K562 (cell line): ENCODE measurements at regions not wholly inside any gene's neighbourhood (a gene's known extent, or its start where the extent isn't known, plus 50 kb on each side); places are given as distances from the start of the nearest gene placed in this dataset.

Source experiments
- ATAC-seq: fragments of 200-7000 bp; cut with Tn5 transposase; 3 replicates; pipeline ENCODE4 v1.9.1; 2020; ENCODE audit warnings: moderate library complexity
- BruUV-seq: library from RNA; stranded (reverse); fragments of 400-500 nt; replicated peaks from 2 replicates; lab custom pipeline; 2021; lab: Mats Ljungman, UMichigan
- CTCF ChIA-PET: fragments of 300-600 bp; formaldehyde crosslinking; extraction: SDS; loops from one replicate; lab custom pipeline; 2021; ENCODE audit warnings: low intra/inter-chr PET ratio; lab: Yijun Ruan, JAX
- POLR2A ChIA-PET: fragments of 300-600, 350-650 bp; sonication (Branson Sonifier 250); formaldehyde crosslinking; extraction: SDS; loops from one replicate; lab custom pipeline; 2021; ENCODE audit warnings: antibody characterized with exemption, inconsistent platforms; lab: Yijun Ruan, JAX
- DNase-seq, 4 experiments: peaks; one replicate each; pipeline versions ENCODE4 v3.0.0 to v3.0.0-alpha.2; 2011 to 2018; ENCODE audit warnings: low spot score in 3 of 4, mixed read lengths in 3 of 4; ENCODE audit errors: extremely low read depth in 1 of 4
- FAIRE-seq: peaks from 2 replicates; lab custom pipeline; 2011; peaks lifted over from hg19 to GRCh38; lab: Jason Lieb, UNC
- H2AFZ ChIP-seq: 2 replicates; pipeline ENCODE4 v1.6.0; 2011; ENCODE audit warnings: low read depth, low read length, control low read depth, inconsistent platforms
- H3K27ac ChIP-seq: fragments of 200-600 bp; 3 replicates; pipeline ENCODE4 v1.8.0; 2011; ENCODE audit warnings: low read depth, mild to moderate bottlenecking, control low read depth, inconsistent platforms, low read length, moderate library complexity, mixed read lengths; ENCODE audit errors: extremely low read depth
- H3K27me3 ChIP-seq, 2 experiments: fragments of 300-600 bp in 1 of 2; 2 replicates in 1 of 2; 3 replicates in 1 of 2; pipeline versions ENCODE4 v1.6.0 to v1.8.0; 2011; ENCODE audit warnings: inconsistent platforms in 2 of 2, low read length in 2 of 2, mild to moderate bottlenecking in 1 of 2, mixed read lengths in 1 of 2, moderate library complexity in 1 of 2; ENCODE audit not compliant: control insufficient read depth in 2 of 2, insufficient read depth in 2 of 2
- H3K36me3 ChIP-seq: fragments of 300-600 bp; 3 replicates; pipeline ENCODE4 v1.8.0; 2011; ENCODE audit warnings: mild to moderate bottlenecking, low read length, inconsistent platforms; ENCODE audit not compliant: control insufficient read depth, insufficient read depth
- H3K4me1 ChIP-seq, 2 experiments: fragments of 200-600 bp in 1 of 2; replicated peaks in 1 of 2; 2 replicates in 1 of 2; 3 replicates in 1 of 2; pipeline versions ENCODE4 v1.5.1 to v1.8.0; 2011; ENCODE audit warnings: inconsistent platforms in 2 of 2, low read length in 2 of 2, mild to moderate bottlenecking in 1 of 2, mixed read lengths in 1 of 2, moderate library complexity in 1 of 2; ENCODE audit not compliant: control insufficient read depth in 2 of 2, insufficient read depth in 2 of 2
- H3K4me2 ChIP-seq: 2 replicates; pipeline ENCODE4 v1.6.1; 2011; ENCODE audit warnings: low read length, control low read depth, inconsistent platforms, mixed read lengths; ENCODE audit not compliant: insufficient read depth
- H3K4me3 ChIP-seq: fragments of 200-600 bp; sonication (generic), shearing (Covaris generic); 2 replicates; pipeline ENCODE4 v1.5.1; 2016; ENCODE audit warnings: control low read depth, inconsistent platforms
- H3K79me2 ChIP-seq: fragments of 200-600 bp; 3 replicates; pipeline ENCODE4 v1.8.0; 2011; ENCODE audit warnings: low read length, inconsistent platforms; ENCODE audit not compliant: control insufficient read depth, insufficient read depth
- H3K9ac ChIP-seq, 2 experiments: 2 replicates each; pipeline versions ENCODE4 v1.6.0 to v1.6.1; 2011; ENCODE audit warnings: low read depth in 2 of 2, low read length in 2 of 2, control low read depth in 1 of 2, inconsistent platforms in 1 of 2, mild to moderate bottlenecking in 1 of 2, mixed read lengths in 1 of 2; ENCODE audit not compliant: insufficient read depth in 1 of 2
- H3K9me1 ChIP-seq: one replicate; pipeline ENCODE4 v1.6.0; 2011; ENCODE audit warnings: inconsistent platforms, mild to moderate bottlenecking, low read length, moderate library complexity; ENCODE audit not compliant: control insufficient read depth, insufficient read depth
- H3K9me3 ChIP-seq: replicated peaks from 2 replicates; pipeline ENCODE4 v1.5.1; 2011; ENCODE audit warnings: low read depth, low read length, inconsistent platforms; ENCODE audit not compliant: control insufficient read depth, insufficient read depth
- H4K20me1 ChIP-seq: replicated peaks from 2 replicates; pipeline ENCODE4 v1.6.1; 2011; ENCODE audit warnings: low read length, inconsistent platforms, mixed read lengths; ENCODE audit not compliant: control insufficient read depth, insufficient read depth
- ARID1B ChIP-seq: fragments of 450-650 bp; IDR thresholded peaks from 2 replicates; pipeline ENCODE4 v1.6.1; 2016; ENCODE audit warnings: antibody characterized with exemption, mild to moderate bottlenecking, inconsistent platforms
- ATF1 ChIP-seq, 2 experiments: fragments of 450-650 bp in 1 of 2; IDR thresholded peaks; 2 replicates each; pipeline ENCODE4 v1.6.1; 2016; ENCODE audit warnings: missing compliant biosample characterization in 1 of 2, missing genetic modification characterization in 1 of 2
- BRCA1 ChIP-seq, 2 experiments: fragments of 450-650 bp in 1 of 2; sonication (generic) in 1 of 2; formaldehyde crosslinking in 1 of 2; IDR thresholded peaks; 2 replicates each; pipeline versions ENCODE4 v1.5.0 to v1.6.1; 2017 to 2020; ENCODE audit warnings: mild to moderate bottlenecking in 1 of 2, missing genetic modification reagents in 1 of 2
- DMBX1 ChIP-seq: fragments of 250-450 bp; sonication (Bioruptor Pico); IDR thresholded peaks from 2 replicates; pipeline ENCODE4 v1.8.0; 2022; ENCODE audit warnings: inconsistent platforms, mild to moderate bottlenecking, moderate library complexity, borderline replicate concordance
- FOS ChIP-seq: IDR thresholded peaks from 3 replicates; pipeline ENCODE4 v1.6.1; 2011; ENCODE audit not compliant: insufficient read length; ENCODE audit errors: extremely low read depth
- HINFP ChIP-seq: fragments of 450-650 bp; conservative IDR thresholded peaks from 2 replicates; pipeline ENCODE4 v1.6.1; 2016; ENCODE audit warnings: missing genetic modification characterization, low read depth, mild to moderate bottlenecking, control low read depth, missing compliant biosample characterization
- HMBOX1 ChIP-seq: sonication (generic); IDR thresholded peaks from 2 replicates; pipeline ENCODE4 v1.6.1; 2016
- HNRNPL ChIP-seq: fragments of 200-400 bp; formaldehyde crosslinking; IDR thresholded peaks from 2 replicates; pipeline ENCODE4 v1.6.1; 2017; ENCODE audit warnings: low read depth, mild to moderate bottlenecking, low read length
- MECOM ChIP-seq: fragments of 250-450 bp; sonication (Bioruptor Pico); IDR thresholded peaks from 2 replicates; pipeline ENCODE4 v1.8.0; 2022; ENCODE audit warnings: inconsistent platforms
- MEIS2 ChIP-seq: fragments of 450-650 bp; IDR thresholded peaks from 2 replicates; pipeline ENCODE4 v1.6.1; 2014; ENCODE audit warnings: mild to moderate bottlenecking; ENCODE audit not compliant: partially characterized antibody
- NCOR1 ChIP-seq: fragments of 450-650 bp; IDR thresholded peaks from 2 replicates; pipeline ENCODE4 v1.6.1; 2016; ENCODE audit warnings: mild to moderate bottlenecking, moderate library complexity
- PURB ChIP-seq: sonication (generic); formaldehyde crosslinking; IDR thresholded peaks from 2 replicates; pipeline ENCODE4 v1.9.0; 2021; ENCODE audit warnings: low read depth, mild to moderate bottlenecking, missing genetic modification reagents
- RNF2 ChIP-seq: sonication (generic); IDR thresholded peaks from 2 replicates; pipeline ENCODE4 v1.6.1; 2016
- SMAD4 ChIP-seq: fragments of 250-450 bp; sonication (Bioruptor Pico); conservative IDR thresholded peaks from 2 replicates; pipeline ENCODE4 v1.8.0; 2021; ENCODE audit warnings: inconsistent platforms, mild to moderate bottlenecking, moderate library complexity
- SNRNP70 ChIP-seq: fragments of 200-400 bp; formaldehyde crosslinking; optimal IDR thresholded peaks from 2 replicates; pipeline ENCODE3; 2017; ENCODE audit warnings: low read depth, low read length
- SRSF9 ChIP-seq: fragments of 200-400 bp; formaldehyde crosslinking; IDR thresholded peaks from 2 replicates; pipeline ENCODE4 v1.6.1; 2017; ENCODE audit warnings: low read depth, low read length, borderline replicate concordance
- ZNF232 ChIP-seq: sonication (generic); formaldehyde crosslinking; IDR thresholded peaks from 2 replicates; pipeline ENCODE4 v1.8.0; 2022; ENCODE audit warnings: mild to moderate bottlenecking, missing genetic modification reagents
- ZNF24 ChIP-seq: fragments of 450-650 bp; IDR thresholded peaks from 2 replicates; pipeline ENCODE4 v1.6.1; 2016
- ZNF449 ChIP-seq: fragments of 250-450 bp; sonication (Bioruptor Pico); IDR thresholded peaks from 2 replicates; pipeline ENCODE4 v1.8.0; 2022; ENCODE audit warnings: moderate library complexity, mild to moderate bottlenecking, inconsistent platforms
- ZNF79 ChIP-seq: fragments of 250-450 bp; sonication (Bioruptor Pico); IDR thresholded peaks from 2 replicates; pipeline ENCODE4 v1.4.0; 2020; ENCODE audit warnings: low read depth, mild to moderate bottlenecking, moderate library complexity
- WGBS: fragments of 100-300 bp; shearing (Covaris generic); methylation state at CpG from one replicate; pipeline ENCODE4 v1.1.6; 2016; ENCODE audit warnings: low coverage, mixed read lengths; ENCODE audit not compliant: insufficient coverage; ENCODE audit errors: missing lambda C conversion rate; 5-methylcytosine and 5-hydroxymethylcytosine counted together
- in situ Hi-C: fragments of 300-500 bp; cut with MboI; formaldehyde crosslinking; loops from 4 replicates; pipeline ENCODE4 v1.15.0; 2018; ENCODE audit warnings: inconsistent platforms, mixed read lengths
- intact Hi-C: fragments of 100-400 bp; cut with micrococcal nuclease; formaldehyde crosslinking; loops from 2 replicates; pipeline ENCODE4 v1.14.2; 2022

- no peak overlapping the region for H3K4me3 ChIP-seq
- H3K4me1 ChIP-seq, result peaks cover 0 to 2% of the 10 kb centered on the region in 2 experiments; a peak in 1 of 5 replicates
- H3K36me3 ChIP-seq, result no peaks in the 10 kb centered on the region
- H3K27me3 ChIP-seq, result no peaks in the 10 kb centered on the region
- intact Hi-C loops (no loop called here), in situ Hi-C loops (no loop called here)
- WGBS, result 2% methylated on average over 8 of the region's 8 CpGs
- peak in 2 of 4 experiments; percentile 11 to 68 for DNase-seq
- no peak overlapping the region for H2AFZ ChIP-seq
- no peak overlapping the region for H3K9ac ChIP-seq
- CTCF ChIA-PET, result no interaction called here
- no peaks in the 10 kb centered on the region for H3K9me1 ChIP-seq
- H3K79me2 ChIP-seq, result no peaks in the 10 kb centered on the region
- no peak overlapping the region for H3K27ac ChIP-seq
- no peak overlapping the region for H3K4me2 ChIP-seq
- no peaks in the 10 kb centered on the region for H4K20me1 ChIP-seq
- POLR2A ChIA-PET, result interaction anchor here (0.6 kb wide), 2 partner anchors 91 to 152 kb away, joined by 3 to 4 read pairs; no protein-coding TSS in a partner anchor
- no peak for FAIRE-seq
- 0 out of 2 replicates have a peak, but pooled peaks cover 3% of the 10 kb centered on the region for H3K9me3 ChIP-seq
- no TSS peak for BruUV-seq
- peak; percentile 66 for ATAC-seq
- TF ChIP-seq MEIS2, result peak; percentile 82
- TF ChIP-seq DMBX1, result peak; percentile 74; the same call in 1 of the 2 replicates
- no peak for TF ChIP-seq PURB (CRISPR knock-in tag)
- no peak for TF ChIP-seq HINFP (tag)
- TF ChIP-seq ZNF449 (CRISPR knock-in tag), result 0 out of 2 replicates have a peak, but pooled peaks have one; percentile 46
- TF ChIP-seq ARID1B, result peak; percentile 76; the same call in 1 of the 2 replicates
- no peak for TF ChIP-seq SNRNP70
- no peak for TF ChIP-seq FOS
- no peak for TF ChIP-seq HNRNPL
- TF ChIP-seq SRSF9, result no peak
- TF ChIP-seq HMBOX1, result no peak
- no peak for TF ChIP-seq ZNF79 (CRISPR knock-in tag)
- peak; percentile 76 for TF ChIP-seq NCOR1
- TF ChIP-seq ATF1 (CRISPR knock-in tag; IDR thresholded peaks at IDR 0.05), result no peak
- TF ChIP-seq ATF1 (tag; IDR thresholded peaks at IDR 0.05), result peak; percentile 65
- no peak for TF ChIP-seq RNF2
- TF ChIP-seq MECOM (CRISPR knock-in tag), result 0 out of 2 replicates have a peak, but pooled peaks have one; percentile 64
- no peak for TF ChIP-seq ZNF232
- no peak for TF ChIP-seq ZNF24
- peak; percentile 84 for TF ChIP-seq SMAD4 (CRISPR knock-in tag)
- no peak for TF ChIP-seq BRCA1 (IDR thresholded peaks at IDR 0.05)
- TF ChIP-seq BRCA1 (CRISPR knock-in tag; IDR thresholded peaks at IDR 0.05), result no peak
These were observed 71.2 kb upstream of the DUSP10 start for GRCh38 chr1:221812905-221813597.
